ENCODE measurements at regions not wholly inside any gene's neighbourhood (a gene's known extent, or its start where the extent isn't known, plus 50 kb on each side); places are given as distances from the start of the nearest gene placed in this dataset.

- DNase-seq: no peak
Observed at GRCh38 chr10:75294031-75294437, 58.3 kb upstream of the COMTD1 start.

GRCh38 chr10:75293446-75293820 lies 57.7 kb upstream of the COMTD1 start:
- DNase-seq: no peak

GRCh38 chr10:75292794-75293445 lies 57.2 kb upstream of the COMTD1 start:
- no peak for DNase-seq

GRCh38 chr10:75291805-75292204 lies 56.0 kb upstream of the COMTD1 start:
- no peak for DNase-seq

GRCh38 chr10:75288140-75288711 lies 52.5 kb upstream of the COMTD1 start:
- no peak for DNase-seq

GRCh38 chr10:75287697-75288096 lies 51.9 kb upstream of the COMTD1 start:
- DNase-seq: no peak

- DNase-seq: no peak
Observed at GRCh38 chr10:75286901-75287300, 51.1 kb upstream of the COMTD1 start.
